DND-41 (cell line): ENCODE measurements at regions not wholly inside any gene's neighbourhood (a gene's known extent, or its start where the extent isn't known, plus 50 kb on each side); places are given as distances from the start of the nearest gene placed in this dataset.

Experiments used
- CTCF ChIP-seq: IDR thresholded peaks from 2 replicates; pipeline ENCODE4 v1.5.1; 2012; ENCODE audit warnings: borderline replicate concordance, low read length, moderate library complexity, mild to moderate bottlenecking; ENCODE audit not compliant: poor library complexity, severe bottlenecking; ENCODE audit errors: extremely low read depth
- EZH2 ChIP-seq: IDR thresholded peaks from 3 replicates; pipeline ENCODE4 v1.6.1; 2012; ENCODE audit warnings: borderline replicate concordance, low read depth, mild to moderate bottlenecking, moderate library complexity, low read length, inconsistent platforms; ENCODE audit not compliant: severe bottlenecking

GRCh38 chr13:59446391-59446790 lies 717.3 kb downstream of the DIAPH3 start:
- TF ChIP-seq CTCF (no peak), EZH2 (no peak)
